OCI-LY1 (cell line): ENCODE measurements at regions not wholly inside any gene's neighbourhood (a gene's known extent, or its start where the extent isn't known, plus 50 kb on each side); places are given as distances from the start of the nearest gene placed in this dataset.

ENCODE experiments used
- H2AFZ ChIP-seq: fragments of 200-600 bp; sonication (generic), shearing (Covaris generic); 2 replicates; pipeline ENCODE4 v1.6.0; 2014; ENCODE audit warnings: antibody characterized with exemption, mild to moderate bottlenecking, low read length
- H3F3A ChIP-seq: fragments of 200-600 bp; sonication (generic), shearing (Covaris generic); 2 replicates; pipeline ENCODE4 v1.6.0; 2014; ENCODE audit warnings: mild to moderate bottlenecking, antibody characterized with exemption, low read length, moderate library complexity; ENCODE audit not compliant: insufficient read depth
- H3K27ac ChIP-seq: fragments of 200-600 bp; sonication (generic); 2 replicates; pipeline ENCODE4 v1.5.1; 2014; ENCODE audit warnings: low read length, mixed run types, mild to moderate bottlenecking, low read depth; ENCODE audit not compliant: poor library complexity, severe bottlenecking
- H3K27me3 ChIP-seq: fragments of 200-600 bp; sonication (generic); 2 replicates; pipeline ENCODE4 v1.6.0; 2014; ENCODE audit warnings: antibody characterized with exemption, mild to moderate bottlenecking, low read length, moderate library complexity; ENCODE audit not compliant: insufficient read depth
- H3K36me3 ChIP-seq: fragments of 200-600 bp; sonication (generic); 2 replicates; pipeline ENCODE4 v1.6.1; 2014; ENCODE audit warnings: mild to moderate bottlenecking, antibody characterized with exemption, low read length, moderate library complexity, mixed read lengths; ENCODE audit not compliant: insufficient read depth
- H3K4me1 ChIP-seq: fragments of 200-600 bp; sonication (generic); 2 replicates; pipeline ENCODE4 v1.5.1; 2014; ENCODE audit warnings: mild to moderate bottlenecking, low read length, moderate library complexity; ENCODE audit not compliant: insufficient read depth, severe bottlenecking
- H3K4me2 ChIP-seq: fragments of 200-600 bp; sonication (generic), shearing (Covaris generic); 2 replicates; pipeline ENCODE4 v1.6.1; 2014; ENCODE audit warnings: low read length
- H3K4me3 ChIP-seq: fragments of 200-600 bp; sonication (generic); 2 replicates; pipeline ENCODE4 v1.5.1; 2014; ENCODE audit warnings: low read length, low read depth, mild to moderate bottlenecking, mixed read lengths; ENCODE audit not compliant: poor library complexity, severe bottlenecking
- H3K79me2 ChIP-seq: fragments of 200-600 bp; shearing (Covaris generic); 2 replicates; pipeline ENCODE4 v1.6.1; 2016; ENCODE audit warnings: mixed run types, low read length, mixed read lengths; ENCODE audit not compliant: insufficient read depth
- H3K9ac ChIP-seq: fragments of 200-600 bp; sonication (generic), shearing (Covaris generic); 2 replicates; pipeline ENCODE4 v1.6.1; 2014; ENCODE audit warnings: mild to moderate bottlenecking, low read length, mixed read lengths
- H3K9me2 ChIP-seq: fragments of 200-600 bp; sonication (generic), shearing (Covaris generic); 2 replicates; pipeline ENCODE4 v1.6.1; 2014; ENCODE audit warnings: low read depth, mild to moderate bottlenecking, low read length, mixed read lengths
- H3K9me3 ChIP-seq: fragments of 200-600 bp; shearing (Covaris generic); 2 replicates; pipeline ENCODE4 v1.6.1; 2014; ENCODE audit warnings: low read length, mixed read lengths
- H4K20me1 ChIP-seq: fragments of 200-600 bp; sonication (generic), shearing (Covaris generic); 2 replicates; pipeline ENCODE4 v1.6.0; 2016; ENCODE audit warnings: mild to moderate bottlenecking, low read length; ENCODE audit not compliant: insufficient read depth
- EZH2 ChIP-seq: fragments of 200-600 bp; sonication (generic), shearing (Covaris generic); IDR thresholded peaks from 2 replicates; pipeline ENCODE4 v1.8.0; 2017; ENCODE audit warnings: borderline replicate concordance, mixed run types, mild to moderate bottlenecking, antibody characterized with exemption, low read length, moderate library complexity, mixed read lengths
- TF ChIP-seq, protein P1 (sequence below): fragments of 200-600 bp; sonication (generic), shearing (Covaris generic); IDR thresholded peaks from 2 replicates; pipeline ENCODE4 v1.5.1; 2017; ENCODE audit warnings: mild to moderate bottlenecking, antibody characterized with exemption, low read length, moderate library complexity, mixed read lengths

DNA sequence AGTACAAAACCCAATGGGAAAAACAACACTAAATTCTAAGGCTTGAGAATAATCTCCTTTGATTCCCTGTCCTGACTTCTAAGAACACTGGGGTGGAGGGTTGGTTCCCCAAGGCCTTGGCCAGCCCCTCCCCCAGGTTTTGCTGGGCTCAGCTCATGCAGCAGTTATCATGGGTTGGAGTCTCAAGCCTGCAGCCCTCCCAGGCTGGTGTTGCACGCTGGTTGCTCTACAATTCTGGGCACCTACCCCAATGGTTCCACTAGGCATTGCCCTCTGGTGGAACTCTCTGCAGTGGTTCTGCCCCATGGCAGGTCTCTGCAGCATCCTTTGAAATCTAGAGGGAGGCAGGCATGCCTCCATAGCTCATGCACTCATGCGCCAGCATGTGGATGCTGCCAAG is 184.4 kb upstream of the PALMD start:
- Histone ChIP-seq H3K4me3 (no peak overlapping the region), H3K9me2 (no peaks in the 10 kb centered on the region), H3K9me3 (no peaks in the 10 kb centered on the region), H3K36me3 (no peaks in the 10 kb centered on the region), H3F3A (no peaks in the 10 kb centered on the region), H4K20me1 (no peaks in the 10 kb centered on the region), H2AFZ (no peak overlapping the region), H3K79me2 (no peaks in the 10 kb centered on the region), H3K27me3 (no peaks in the 10 kb centered on the region), H3K4me1 (no peaks in the 10 kb centered on the region), H3K9ac (no peak overlapping the region), H3K27ac (no peak overlapping the region), H3K4me2 (no peak overlapping the region)
- TF ChIP-seq, protein P1, sequence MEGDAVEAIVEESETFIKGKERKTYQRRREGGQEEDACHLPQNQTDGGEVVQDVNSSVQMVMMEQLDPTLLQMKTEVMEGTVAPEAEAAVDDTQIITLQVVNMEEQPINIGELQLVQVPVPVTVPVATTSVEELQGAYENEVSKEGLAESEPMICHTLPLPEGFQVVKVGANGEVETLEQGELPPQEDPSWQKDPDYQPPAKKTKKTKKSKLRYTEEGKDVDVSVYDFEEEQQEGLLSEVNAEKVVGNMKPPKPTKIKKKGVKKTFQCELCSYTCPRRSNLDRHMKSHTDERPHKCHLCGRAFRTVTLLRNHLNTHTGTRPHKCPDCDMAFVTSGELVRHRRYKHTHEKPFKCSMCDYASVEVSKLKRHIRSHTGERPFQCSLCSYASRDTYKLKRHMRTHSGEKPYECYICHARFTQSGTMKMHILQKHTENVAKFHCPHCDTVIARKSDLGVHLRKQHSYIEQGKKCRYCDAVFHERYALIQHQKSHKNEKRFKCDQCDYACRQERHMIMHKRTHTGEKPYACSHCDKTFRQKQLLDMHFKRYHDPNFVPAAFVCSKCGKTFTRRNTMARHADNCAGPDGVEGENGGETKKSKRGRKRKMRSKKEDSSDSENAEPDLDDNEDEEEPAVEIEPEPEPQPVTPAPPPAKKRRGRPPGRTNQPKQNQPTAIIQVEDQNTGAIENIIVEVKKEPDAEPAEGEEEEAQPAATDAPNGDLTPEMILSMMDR, result no peak
- no peak for TF ChIP-seq EZH2

DNA sequence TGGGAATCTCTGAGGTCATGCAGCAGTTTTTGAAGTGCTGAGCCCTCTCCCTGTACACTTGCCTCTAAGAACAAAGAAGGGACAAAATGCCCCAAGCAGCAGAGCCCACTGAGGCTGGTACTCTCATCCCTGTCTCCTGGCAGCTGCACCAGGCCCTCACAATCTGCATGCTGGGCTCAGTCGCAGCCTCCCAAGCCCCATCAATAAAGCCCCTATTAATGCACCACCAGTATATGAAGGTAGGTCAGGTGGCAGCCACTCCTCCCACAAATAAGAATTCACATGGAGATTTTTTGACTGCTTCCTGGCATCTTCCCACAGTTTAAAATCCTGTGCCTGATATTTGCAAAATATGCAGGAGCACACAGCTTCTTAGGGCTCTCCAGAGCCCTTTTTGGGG is 181.2 kb upstream of the PALMD start:
- no peak overlapping the region for H2AFZ ChIP-seq
- no peaks in the 10 kb centered on the region for H3K9me2 ChIP-seq
- H3K36me3 ChIP-seq, result no peaks in the 10 kb centered on the region
- H3K4me2 ChIP-seq, result no peak overlapping the region
- H3K9ac ChIP-seq, result no peak overlapping the region
- no peak overlapping the region for H3K4me3 ChIP-seq
- no peaks in the 10 kb centered on the region for H3K4me1 ChIP-seq
- no peaks in the 10 kb centered on the region for H4K20me1 ChIP-seq
- H3K9me3 ChIP-seq, result no peaks in the 10 kb centered on the region
- no peaks in the 10 kb centered on the region for H3F3A ChIP-seq
- no peaks in the 10 kb centered on the region for H3K27me3 ChIP-seq
- H3K79me2 ChIP-seq, result no peaks in the 10 kb centered on the region
- H3K27ac ChIP-seq, result no peak overlapping the region
- no peak for TF ChIP-seq EZH2
- TF ChIP-seq, protein P1, result no peak

DNA sequence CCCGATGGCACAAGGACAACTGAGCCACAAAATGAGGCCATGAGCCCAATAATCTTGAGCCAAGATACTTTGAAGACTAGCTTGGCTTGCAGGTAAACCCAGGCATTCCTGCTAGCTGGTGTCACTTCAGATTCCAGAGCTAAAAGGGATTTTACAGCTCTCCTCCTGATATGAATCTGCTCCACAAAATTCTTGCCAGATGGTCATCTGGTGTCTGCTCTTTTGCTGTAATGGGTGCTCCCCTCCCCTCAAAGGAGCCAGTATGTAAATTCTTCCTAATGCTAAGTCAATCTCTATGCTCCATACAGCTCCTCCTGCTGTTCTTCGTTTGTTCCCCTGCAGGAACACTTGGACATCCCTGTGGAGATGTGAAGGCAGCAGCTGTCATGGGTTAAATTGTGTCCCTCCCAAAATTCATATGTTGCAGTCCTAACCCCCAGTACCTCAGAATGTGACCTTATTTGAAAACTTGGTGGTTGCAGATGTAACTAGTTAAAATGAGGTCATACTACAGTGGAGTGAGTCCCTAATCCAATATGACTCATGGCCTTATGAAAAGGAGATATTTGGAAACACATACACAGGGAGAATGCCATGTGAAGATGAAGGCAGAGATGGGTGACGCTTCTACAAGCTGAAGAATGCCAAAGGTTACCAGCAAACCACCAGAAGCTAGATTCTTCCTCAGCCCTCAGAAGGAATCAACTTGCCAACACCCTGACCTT is 180.6 kb upstream of the PALMD start:
- no peaks in the 10 kb centered on the region for H3K4me1 ChIP-seq
- H2AFZ ChIP-seq, result no peak overlapping the region
- no peak overlapping the region for H3K4me2 ChIP-seq
- H3K9ac ChIP-seq, result no peak overlapping the region
- H4K20me1 ChIP-seq, result no peaks in the 10 kb centered on the region
- no peaks in the 10 kb centered on the region for H3K79me2 ChIP-seq
- no peaks in the 10 kb centered on the region for H3K9me3 ChIP-seq
- no peaks in the 10 kb centered on the region for H3K36me3 ChIP-seq
- H3K27ac ChIP-seq, result no peak overlapping the region
- no peaks in the 10 kb centered on the region for H3K9me2 ChIP-seq
- no peak overlapping the region for H3K4me3 ChIP-seq
- TF ChIP-seq, protein P1, result no peak
- no peak for TF ChIP-seq EZH2
- H3K27me3 ChIP-seq, result no peaks in the 10 kb centered on the region
- H3F3A ChIP-seq, result no peaks in the 10 kb centered on the region
